ENCODE measurements at regions not wholly inside any gene's neighbourhood (a gene's known extent, or its start where the extent isn't known, plus 50 kb on each side); places are given as distances from the start of the nearest gene placed in this dataset.

GRCh38 chr5:110346893-110347358, 379.5 kb downstream of the TMEM232 start:
- Histone ChIP-seq H3K56ac (ENCODE audit: extremely low read depth, insufficient read depth, low read length) (no peak overlapping the region), H3K4ac (ENCODE audit: low read depth, low read length) (no peak overlapping the region), H3K9ac (ENCODE audit: low read depth, low read length) (no peak overlapping the region), H2BK15ac (ENCODE audit: low read depth, low read length) (no peak overlapping the region), H4K91ac (ENCODE audit: insufficient read depth, low read depth, low read length) (no peak overlapping the region), H3K14ac (replicated peaks; ENCODE audit: low read depth, low read length) (no peak overlapping the region), H4K5ac (ENCODE audit: low read depth, low read length) (no peak overlapping the region), H2AK5ac (ENCODE audit: low read depth, low read length) (no peak overlapping the region), H2AK9ac (replicated peaks; ENCODE audit: low read depth, low read length, poor library complexity) (no peak overlapping the region), H3K27me3 (ENCODE audit: control insufficient read depth, insufficient read depth, low read length) (no peaks in the 10 kb centered on the region), H4K8ac (ENCODE audit: low read depth in 2 of 2, low read length in 2 of 2) (no peak overlapping the region), H2BK120ac (ENCODE audit: low read depth, low read length) (no peak overlapping the region), H2AFZ (replicated peaks; ENCODE audit: low read length, poor library complexity) (no peak overlapping the region), H3K18ac (ENCODE audit: low read depth, low read length) (no peak overlapping the region), H3K9me3 (ENCODE audit: control insufficient read depth, insufficient read depth, low read length) (no peaks in the 10 kb centered on the region), H3K4me3 (ENCODE audit: insufficient read depth, low read depth, low read length) (no peak overlapping the region), H3K4me1 (ENCODE audit: control insufficient read depth, insufficient read depth, low read length) (no peaks in the 10 kb centered on the region), H2BK20ac (ENCODE audit: low read depth, low read length) (no peak overlapping the region), H3K9me1 (ENCODE audit: insufficient read depth, low read length) (no peaks in the 10 kb centered on the region), H2BK5ac (ENCODE audit: low read depth, low read length, poor library complexity, severe bottlenecking) (no peak overlapping the region), H4K20me1 (ENCODE audit: insufficient read depth, low read length) (no peaks in the 10 kb centered on the region), H3K4me2 (ENCODE audit: low read depth, low read length) (no peak overlapping the region), H3K36me3 (ENCODE audit: control insufficient read depth, insufficient read depth, low read length) (no peaks in the 10 kb centered on the region), H3K23ac (ENCODE audit: low read depth, low read length) (no peak overlapping the region), H3K27ac (ENCODE audit: insufficient read depth, low read length) (no peak overlapping the region), H3K79me1 (ENCODE audit: low read depth in 1 of 2, low read length in 2 of 2) (no peaks in the 10 kb centered on the region)
- DNase-seq: no peak
- in situ Hi-C loops (cut with MboI; ENCODE audit: low sequenced_read_pairs) (no loop called here), intact Hi-C loops (cut with micrococcal nuclease) (no loop called here), dilution Hi-C loops (cut with HindIII; ENCODE audit: low sequenced_read_pairs, unreplicated experiment) (no loop called here)
- no peak for TF ChIP-seq RFX5 (IDR thresholded peaks at IDR 0.05; ENCODE audit: low read depth, low read length)
- TF ChIP-seq RAD21 (IDR thresholded peaks at IDR 0.05; ENCODE audit: low read length): no peak
- no peak for TF ChIP-seq CEBPB (IDR thresholded peaks at IDR 0.05; ENCODE audit: low read depth, low read length)
- TF ChIP-seq RCOR1 (IDR thresholded peaks at IDR 0.05; ENCODE audit: insufficient replicate concordance, low read length): no peak
- no peak for TF ChIP-seq NFE2L2 (IDR thresholded peaks at IDR 0.05; ENCODE audit: low read depth, low read length)
- no peak for ATAC-seq (ENCODE audit: low read depth)
- ChIA-PET POLR2A (ENCODE audit: unreplicated experiment) (no interaction called here), CTCF (no interaction called here)
- BruUV-seq (replicated peaks): no TSS peak

Data from IMR-90 (cell line).